Liver (tissue), 3 donors: ENCODE measurements at regions not wholly inside any gene's neighbourhood (a gene's known extent, or its start where the extent isn't known, plus 50 kb on each side); places are given as distances from the start of the nearest gene placed in this dataset.

Experiments
- ATF3 ChIP-seq: IDR thresholded peaks from 2 replicates; pipeline ENCODE4 v1.6.1; 2016; ENCODE audit warnings: antibody characterized with exemption
- CTCF ChIP-seq: fragments of 150-350 bp; IDR thresholded peaks from 2 replicates; pipeline ENCODE4 v1.5.1; 2017; ENCODE audit warnings: improper control_type of control experiment, low read depth, low read length; ENCODE audit not compliant: missing input control
- EGR1 ChIP-seq, 2 donors: IDR thresholded peaks; 2 replicates each; pipeline ENCODE4 v1.6.1; 2016 to 2018; ENCODE audit warnings: antibody characterized with exemption in 2 of 2, low read depth in 2 of 2
- FOXA1 ChIP-seq: IDR thresholded peaks from 2 replicates; pipeline ENCODE4 v1.6.1; 2016; ENCODE audit warnings: antibody characterized with exemption
- GABPA ChIP-seq, 2 donors: IDR thresholded peaks in 1 of 2; conservative IDR thresholded peaks in 1 of 2; 2 replicates each; pipeline ENCODE4 v1.6.1; 2016; ENCODE audit warnings: antibody characterized with exemption in 2 of 2, mild to moderate bottlenecking in 1 of 2, moderate library complexity in 1 of 2
- MAX ChIP-seq: IDR thresholded peaks from 2 replicates; pipeline ENCODE4 v1.6.1; 2016; ENCODE audit warnings: antibody characterized with exemption
- NR2F2 ChIP-seq: IDR thresholded peaks from 2 replicates; pipeline ENCODE4 v1.6.1; 2016; ENCODE audit warnings: antibody characterized with exemption
- RAD21 ChIP-seq, 2 donors: IDR thresholded peaks; 2 replicates each; pipeline ENCODE4 v1.6.1; 2016; ENCODE audit warnings: antibody characterized with exemption in 2 of 2, mild to moderate bottlenecking in 2 of 2
- REST ChIP-seq: IDR thresholded peaks from 2 replicates; pipeline ENCODE4 v1.6.1; 2016; ENCODE audit warnings: antibody characterized with exemption, mild to moderate bottlenecking
- RXRA ChIP-seq, 2 donors: IDR thresholded peaks; 2 replicates each; pipeline ENCODE4 v1.6.1; 2017 to 2018; ENCODE audit warnings: antibody characterized with exemption in 2 of 2, mild to moderate bottlenecking in 1 of 2
- SP1 ChIP-seq: IDR thresholded peaks from 2 replicates; pipeline ENCODE4 v1.6.1; 2018; ENCODE audit warnings: antibody characterized with exemption, mild to moderate bottlenecking
- TAF1 ChIP-seq: conservative IDR thresholded peaks from 2 replicates; pipeline ENCODE4 v1.6.1; 2016; ENCODE audit warnings: antibody characterized with exemption, mild to moderate bottlenecking
- YY1 ChIP-seq: IDR thresholded peaks from 2 replicates; pipeline ENCODE4 v1.6.1; 2016; ENCODE audit warnings: antibody characterized with exemption, mild to moderate bottlenecking
- donor health status: healthy.
- donor health status: healthy.

GRCh38 chr11:91850533-91851275 lies 373.9 kb upstream of the FAT3 start:
- no peak for TF ChIP-seq RAD21 (IDR thresholded peaks at IDR 0.05)
- no peak for TF ChIP-seq REST
- no peak for TF ChIP-seq CTCF
- no peak for TF ChIP-seq MAX
- TF ChIP-seq TAF1 = no peak
- no peak for TF ChIP-seq NR2F2
- TF ChIP-seq YY1 = no peak
- TF ChIP-seq EGR1 (IDR thresholded peaks at IDR 0.05; ENCODE audit: low read depth in 2 of 2) = no peak
- TF ChIP-seq FOXA1 = no peak
- no peak for TF ChIP-seq GABPA (IDR thresholded peaks at IDR 0.05 in 1 of 2, conservative IDR thresholded peaks at IDR 0.05 in 1 of 2)
- no peak for TF ChIP-seq RXRA (IDR thresholded peaks at IDR 0.05)
- no peak for TF ChIP-seq ATF3
- no peak for TF ChIP-seq SP1
